ENCODE measurements at regions not wholly inside any gene's neighbourhood (a gene's known extent, or its start where the extent isn't known, plus 50 kb on each side); places are given as distances from the start of the nearest gene placed in this dataset.

- TF ChIP-seq POLR2A (IDR thresholded peaks at IDR 0.05; ENCODE audit: low read length) (no peak), GATA1 (IDR thresholded peaks at IDR 0.05; ENCODE audit: low read depth, low read length) (no peak)
These were observed 573.5 kb downstream of the KCNJ18 start for GRCh38 chr17:22265807-22266206.
